Ectodermal cell (in vitro differentiated cells): ENCODE measurements at regions not wholly inside any gene's neighbourhood (a gene's known extent, or its start where the extent isn't known, plus 50 kb on each side); places are given as distances from the start of the nearest gene placed in this dataset.
"Not testable (repeated sequence)": the region's sequence is repeated elsewhere in the genome, so short reads cannot be mapped to it uniquely, and the experiment has no call there.

Experiments used
- H3K27ac ChIP-seq: 2 replicates; pipeline ENCODE4 v1.7.0; 2013; ENCODE audit warnings: mild to moderate bottlenecking, low read depth, low read length; ENCODE audit not compliant: insufficient read depth, poor library complexity, severe bottlenecking
- H3K27me3 ChIP-seq: 2 replicates; pipeline ENCODE4 v1.7.0; 2013; ENCODE audit warnings: mild to moderate bottlenecking, low read length; ENCODE audit not compliant: insufficient read depth, control insufficient read depth, poor library complexity, severe bottlenecking
- H3K36me3 ChIP-seq: one replicate; pipeline ENCODE4 v1.7.0; 2013; ENCODE audit warnings: low read length; ENCODE audit not compliant: control insufficient read depth, insufficient read depth
- H3K4me1 ChIP-seq: one replicate; pipeline ENCODE4 v1.7.0; 2013; ENCODE audit warnings: low read length; ENCODE audit not compliant: control insufficient read depth, insufficient read depth
- H3K4me3 ChIP-seq: 2 replicates; pipeline ENCODE4 v1.7.0; 2013; ENCODE audit warnings: low read depth, low read length, control low read depth; ENCODE audit not compliant: insufficient read depth
- H3K9me3 ChIP-seq: 2 replicates; pipeline ENCODE4 v1.7.0; 2013; ENCODE audit warnings: mild to moderate bottlenecking, low read length, moderate library complexity; ENCODE audit not compliant: control insufficient read depth
- WGBS, 2 experiments: methylation state at CpG; one replicate each; pipeline ENCODE4 v1.1.7; 2013; ENCODE audit warnings: missing lambda C conversion rate in 2 of 2; 5-methylcytosine and 5-hydroxymethylcytosine counted together

DNA sequence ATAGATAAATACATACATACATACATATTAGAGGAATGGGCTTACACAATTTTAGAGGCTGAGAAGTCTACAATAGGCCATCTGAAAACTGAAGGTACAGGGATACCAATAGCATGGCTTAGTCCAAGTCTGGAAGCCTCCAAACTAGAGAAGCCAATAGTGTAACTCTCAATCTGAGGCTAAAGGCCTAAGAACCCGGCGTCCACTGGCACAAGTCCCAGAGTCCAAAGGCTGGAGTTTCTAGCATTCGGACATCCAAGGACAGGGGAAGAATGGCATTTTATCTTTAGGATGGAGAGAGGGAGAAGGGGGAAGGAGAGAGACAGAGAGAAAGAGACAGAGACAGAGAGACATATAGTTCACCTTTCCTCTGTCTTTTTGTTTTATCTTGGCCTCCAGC, 63.7 kb upstream of the SYT4 start:
- Histone ChIP-seq H3K4me3 (no peak overlapping the region), H3K27ac (no peak overlapping the region), H3K4me1 (no peaks in the 10 kb centered on the region), H3K27me3 (no peaks in the 10 kb centered on the region), H3K9me3 (no peaks in the 10 kb centered on the region), H3K36me3 (no peaks in the 10 kb centered on the region)
- 95 to 98% methylated on average over 3 of the region's 3 CpGs for WGBS, 2 experiments

DNA sequence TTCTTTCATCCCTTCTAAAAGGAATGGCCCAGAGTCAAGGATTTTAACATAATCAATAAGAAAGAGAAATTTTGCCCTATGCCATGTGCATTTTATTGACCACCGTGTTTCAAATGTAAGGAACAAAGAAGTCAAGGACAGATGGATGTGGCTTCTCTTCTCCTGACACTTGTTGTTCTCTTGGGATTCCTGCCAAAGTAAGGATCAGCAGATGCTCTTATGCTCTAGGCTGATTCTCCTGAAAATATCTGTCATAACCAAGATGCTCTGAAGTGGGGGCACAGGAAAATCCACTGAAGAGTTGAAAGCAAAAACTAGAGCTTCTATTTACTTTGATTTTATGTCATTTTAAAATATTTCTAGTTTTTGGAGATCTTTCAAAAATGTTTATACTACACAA, 72.9 kb upstream of the SYT4 start:
- H3K4me3 ChIP-seq, result no peak overlapping the region
- WGBS, 2 experiments, result 88 to 91% methylated on average over 1 of the region's 1 CpG
- H3K27me3 ChIP-seq, result no peaks in the 10 kb centered on the region
- H3K36me3 ChIP-seq, result no peaks in the 10 kb centered on the region
- no peaks in the 10 kb centered on the region for H3K4me1 ChIP-seq
- no peak overlapping the region for H3K27ac ChIP-seq
- H3K9me3 ChIP-seq, result no peaks in the 10 kb centered on the region

DNA sequence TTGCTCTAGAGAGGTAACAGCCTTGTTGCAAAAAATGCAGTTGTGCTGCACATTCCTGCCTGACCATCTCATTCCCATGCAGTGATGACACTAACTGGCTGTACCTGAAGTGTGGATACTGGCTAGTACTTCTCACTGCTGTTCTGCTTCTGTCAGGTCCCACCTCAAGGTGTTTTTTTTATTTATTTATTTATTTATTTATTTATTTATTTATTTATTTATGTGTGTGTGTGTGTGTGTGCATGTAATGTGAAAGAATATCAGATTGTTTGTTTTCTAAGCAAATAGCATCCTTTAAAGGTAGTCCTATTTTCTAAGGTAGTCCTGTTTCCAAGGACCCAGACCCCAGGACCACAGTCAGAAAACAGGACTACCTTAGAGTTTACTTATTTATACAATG, 87.2 kb upstream of the SYT4 start:
- no peaks in the 10 kb centered on the region for H3K36me3 ChIP-seq
- no peak overlapping the region for H3K4me3 ChIP-seq
- H3K4me1 ChIP-seq, result no peaks in the 10 kb centered on the region
- no peak overlapping the region for H3K27ac ChIP-seq
- no peaks in the 10 kb centered on the region for H3K9me3 ChIP-seq
- H3K27me3 ChIP-seq, result no peaks in the 10 kb centered on the region

DNA sequence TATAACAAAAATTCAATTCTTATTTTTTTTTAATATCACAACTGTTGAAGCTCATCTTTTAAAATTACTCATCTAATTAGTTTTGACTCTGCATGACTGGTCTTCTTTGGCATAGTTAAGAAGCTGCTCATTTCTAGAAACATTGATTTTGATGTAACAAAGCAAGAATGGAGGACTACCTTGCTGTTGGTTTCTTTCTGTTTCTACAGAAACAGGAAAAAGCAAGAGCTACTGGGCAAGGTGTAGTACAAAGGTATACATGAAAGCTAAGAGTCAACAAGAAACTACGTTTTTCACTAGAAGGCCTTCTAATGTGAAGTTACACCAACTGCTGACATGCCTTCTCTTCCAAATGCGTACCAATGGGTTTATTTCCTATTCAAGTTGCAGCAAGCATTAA, 90.6 kb upstream of the SYT4 start:
- H3K27ac ChIP-seq, result no peak overlapping the region
- H3K36me3 ChIP-seq, result no peaks in the 10 kb centered on the region
- WGBS, 2 experiments, result 65 to 73% methylated on average over 2 of the region's 2 CpGs
- H3K4me1 ChIP-seq, result no peaks in the 10 kb centered on the region
- no peaks in the 10 kb centered on the region for H3K27me3 ChIP-seq
- no peaks in the 10 kb centered on the region for H3K9me3 ChIP-seq
- H3K4me3 ChIP-seq, result no peak overlapping the region

DNA sequence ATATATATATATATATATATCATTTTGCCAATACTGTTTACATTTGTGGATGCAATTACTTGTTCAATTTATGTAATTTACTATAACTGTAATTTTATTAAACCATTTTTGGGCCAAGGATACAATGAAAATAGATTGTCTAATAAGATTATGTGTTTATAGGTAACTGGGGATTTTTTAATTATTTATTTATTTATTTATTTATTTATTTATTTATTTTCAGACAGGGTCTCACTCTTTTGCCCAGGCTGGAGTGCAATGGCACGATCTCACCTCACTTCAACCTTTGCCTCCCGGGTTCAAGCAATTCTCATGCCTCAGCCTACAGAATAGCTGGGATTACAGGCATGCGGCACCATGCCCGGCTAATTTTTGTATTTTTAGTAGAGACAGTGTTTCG, 92.0 kb upstream of the SYT4 start:
- not testable (repeated sequence) for H3K4me3 ChIP-seq, H3K27ac ChIP-seq, H3K27me3 ChIP-seq, H3K9me3 ChIP-seq, H3K36me3 ChIP-seq, H3K4me1 ChIP-seq
- 91 to 95% methylated on average over 5 of the region's 5 CpGs for WGBS, 2 experiments

GRCh38 chr18:43372773-43373172, 95.5 kb upstream of the SYT4 start:
- Histone ChIP-seq H3K27me3 (no peaks in the 10 kb centered on the region), H3K4me3 (no peak overlapping the region), H3K9me3 (no peaks in the 10 kb centered on the region), H3K36me3 (no peaks in the 10 kb centered on the region), H3K4me1 (no peaks in the 10 kb centered on the region), H3K27ac (no peak overlapping the region)
- WGBS, 2 experiments, result 87 to 94% methylated on average over 1 of the region's 1 CpG

DNA sequence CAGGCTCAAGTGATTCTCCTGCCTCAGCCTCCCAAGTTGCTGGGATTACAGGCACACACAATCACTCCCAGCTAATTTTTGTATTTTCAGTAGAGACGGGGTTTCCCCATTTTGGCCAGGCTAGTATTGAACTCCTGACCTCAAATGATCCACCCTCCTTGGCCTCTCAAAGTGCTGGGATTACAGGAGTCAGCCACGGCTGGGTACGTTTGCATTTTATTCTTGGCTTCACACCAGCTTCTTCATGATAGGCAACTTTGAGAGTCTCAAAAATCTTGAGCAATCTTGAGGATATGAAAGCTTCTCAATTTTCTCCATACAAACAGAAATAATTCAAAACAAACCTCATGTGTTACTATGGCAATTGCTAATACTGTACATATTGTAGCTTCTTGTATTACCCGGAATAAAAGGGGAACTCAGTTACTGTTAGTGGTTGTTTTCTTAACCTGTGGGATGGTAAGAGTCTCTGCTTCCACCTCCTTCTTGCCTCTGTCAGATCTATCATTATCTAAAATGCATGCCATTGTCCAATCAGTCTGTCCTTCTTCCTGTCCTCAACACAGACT, 102.9 kb upstream of the SYT4 start:
- 87 to 90% methylated on average over 3 to 4 of the region's 4 CpGs for WGBS, 2 experiments

GRCh38 chr18:43382641-43383403, 105.5 kb upstream of the SYT4 start:
- Histone ChIP-seq H3K27ac (no peak overlapping the region), H3K36me3 (no peaks in the 10 kb centered on the region), H3K27me3 (no peaks in the 10 kb centered on the region), H3K4me3 (no peak overlapping the region), H3K4me1 (no peaks in the 10 kb centered on the region), H3K9me3 (no peaks in the 10 kb centered on the region)
- 95 to 97% methylated on average over 3 of the region's 4 CpGs for WGBS, 2 experiments

More for the DNA sequence above, 102.9 kb upstream of the SYT4 start:
- no peaks in the 10 kb centered on the region for H3K27me3 ChIP-seq
- no peaks in the 10 kb centered on the region for H3K36me3 ChIP-seq
- H3K4me3 ChIP-seq, result no peak overlapping the region
- no peaks in the 10 kb centered on the region for H3K4me1 ChIP-seq
- H3K9me3 ChIP-seq, result no peaks in the 10 kb centered on the region
- H3K27ac ChIP-seq, result no peak overlapping the region

DNA sequence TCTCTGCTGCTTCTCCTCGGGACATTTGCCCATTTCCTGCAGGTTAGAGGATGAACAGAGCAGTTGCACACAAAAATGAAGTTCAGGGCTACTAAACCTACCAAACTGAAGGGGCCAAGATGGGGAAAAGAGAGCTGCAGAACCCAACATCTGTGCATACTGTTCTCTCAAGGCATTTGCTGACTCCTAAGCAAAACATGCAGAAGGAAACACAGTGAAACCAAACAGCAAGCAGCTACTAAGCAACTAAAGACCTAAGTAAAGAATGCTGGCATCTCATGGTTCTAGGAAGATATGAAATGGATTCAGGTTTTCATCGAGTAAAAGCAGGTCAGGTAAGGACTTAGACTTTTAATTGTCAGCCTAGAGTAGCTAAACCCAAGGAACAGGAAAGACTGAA, 111.9 kb upstream of the SYT4 start:
- Histone ChIP-seq H3K4me3 (no peak overlapping the region), H3K9me3 (no peaks in the 10 kb centered on the region), H3K27me3 (no peaks in the 10 kb centered on the region), H3K4me1 (no peaks in the 10 kb centered on the region), H3K36me3 (no peaks in the 10 kb centered on the region), H3K27ac (no peak overlapping the region)
- WGBS, 2 experiments, result 89 to 90% methylated on average over 2 of the region's 2 CpGs

- 86 to 96% methylated on average over 1 to 2 of the region's 3 CpGs for WGBS, 2 experiments
- H3K36me3 ChIP-seq, result no peaks in the 10 kb centered on the region
- no peaks in the 10 kb centered on the region for H3K27me3 ChIP-seq
- no peak overlapping the region for H3K4me3 ChIP-seq
- H3K9me3 ChIP-seq, result no peaks in the 10 kb centered on the region
- no peaks in the 10 kb centered on the region for H3K4me1 ChIP-seq
- no peak overlapping the region for H3K27ac ChIP-seq
Observed at GRCh38 chr18:43392168-43392567, 114.9 kb upstream of the SYT4 start.
